ENCODE measurements at regions not wholly inside any gene's neighbourhood (a gene's known extent, or its start where the extent isn't known, plus 50 kb on each side); places are given as distances from the start of the nearest gene placed in this dataset.
"Not testable (repeated sequence)": the region's sequence is repeated elsewhere in the genome, so short reads cannot be mapped to it uniquely, and the experiment has no call there.

GRCh38 chr15:21357056-21357455, 83.2 kb downstream of the POTEB3 start:
- H3K4me2 ChIP-seq (ENCODE audit: low read length, poor library complexity, severe bottlenecking); H3K14ac ChIP-seq (ENCODE audit: low read length in 2 of 2); H2AK5ac ChIP-seq (ENCODE audit: low read length, severe bottlenecking); H3K36me3 ChIP-seq (ENCODE audit: control insufficient read depth in 1 of 2, insufficient read depth in 2 of 2, low read depth in 1 of 2, low read length in 2 of 2); H3K18ac ChIP-seq (ENCODE audit: low read depth in 1 of 2, low read length in 2 of 2); H3K79me1 ChIP-seq (replicated peaks; ENCODE audit: low read length, poor library complexity, severe bottlenecking); H3K9me3 ChIP-seq (ENCODE audit: control insufficient read depth, low read length); H2BK15ac ChIP-seq (ENCODE audit: low read depth, poor library complexity, severe bottlenecking); H3K4ac ChIP-seq (ENCODE audit: low read depth in 1 of 2, low read length in 2 of 2); DNase-seq; H3K4me3 ChIP-seq (ENCODE audit: insufficient read depth in 1 of 2, low read depth in 1 of 2, low read length in 2 of 2); H3K9ac ChIP-seq (ENCODE audit: low read length); H4K8ac ChIP-seq (ENCODE audit: low read length); H3K4me1 ChIP-seq (ENCODE audit: control insufficient read depth, insufficient read depth, low read depth, low read length); H2BK12ac ChIP-seq (ENCODE audit: low read length in 2 of 2); H2BK120ac ChIP-seq (ENCODE audit: low read depth, low read length); H2AFZ ChIP-seq (ENCODE audit: low read depth, low read length); H3K23ac ChIP-seq (ENCODE audit: low read length in 2 of 2); H3K27me3 ChIP-seq (ENCODE audit: control insufficient read depth in 1 of 2, insufficient read depth in 1 of 2, low read length in 2 of 2); H3K27ac ChIP-seq (ENCODE audit: low read length, poor library complexity, severe bottlenecking); H4K91ac ChIP-seq (ENCODE audit: low read length); H2BK5ac ChIP-seq (ENCODE audit: low read depth, low read length, poor library complexity, severe bottlenecking): not testable (repeated sequence)
- WGBS = no CpG with 5 or more reads among the region's 6 CpGs

DNA sequence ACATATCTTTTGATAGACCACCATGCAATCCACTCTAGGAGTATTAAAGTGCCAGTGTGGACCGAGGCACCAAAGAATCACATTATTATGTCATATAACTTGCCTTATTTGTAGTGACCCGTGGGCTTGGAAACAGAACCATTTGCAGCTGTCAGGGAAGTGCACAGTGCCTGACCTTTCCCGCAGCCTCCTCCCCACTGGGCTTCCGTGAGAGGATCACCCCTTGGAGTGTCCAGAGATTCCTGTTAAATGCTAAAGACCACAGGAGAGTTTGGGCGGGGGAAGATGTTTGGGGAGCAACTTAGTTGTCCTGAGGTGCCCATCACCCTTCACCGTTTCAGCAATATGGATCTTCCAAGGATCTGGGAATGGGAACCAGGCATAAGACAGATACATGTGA, 84.4 kb downstream of the POTEB3 start:
- no CpG with 5 or more reads among the region's 6 CpGs for WGBS

GRCh38 chr15:21354597-21354996, 85.7 kb downstream of the POTEB3 start:
- not testable (repeated sequence) for H3K36me3 ChIP-seq (ENCODE audit: control insufficient read depth in 1 of 2, insufficient read depth in 2 of 2, low read depth in 1 of 2, low read length in 2 of 2); H3K18ac ChIP-seq (ENCODE audit: low read depth in 1 of 2, low read length in 2 of 2); H3K27ac ChIP-seq (ENCODE audit: low read length, poor library complexity, severe bottlenecking); H2BK120ac ChIP-seq (ENCODE audit: low read depth, low read length); H3K23ac ChIP-seq (ENCODE audit: low read length in 2 of 2); H3K4me2 ChIP-seq (ENCODE audit: low read length, poor library complexity, severe bottlenecking); H4K8ac ChIP-seq (ENCODE audit: low read length); H2BK5ac ChIP-seq (ENCODE audit: low read depth, low read length, poor library complexity, severe bottlenecking); H3K9me3 ChIP-seq (ENCODE audit: control insufficient read depth, low read length); DNase-seq; H2AFZ ChIP-seq (ENCODE audit: low read depth, low read length); H3K4me3 ChIP-seq (ENCODE audit: insufficient read depth in 1 of 2, low read depth in 1 of 2, low read length in 2 of 2); H3K4ac ChIP-seq (ENCODE audit: low read depth in 1 of 2, low read length in 2 of 2); H3K27me3 ChIP-seq (ENCODE audit: control insufficient read depth in 1 of 2, insufficient read depth in 1 of 2, low read length in 2 of 2); H4K91ac ChIP-seq (ENCODE audit: low read length); H3K9ac ChIP-seq (ENCODE audit: low read length); H3K4me1 ChIP-seq (ENCODE audit: control insufficient read depth, insufficient read depth, low read depth, low read length); H2AK5ac ChIP-seq (ENCODE audit: low read length, severe bottlenecking); H2BK15ac ChIP-seq (ENCODE audit: low read depth, poor library complexity, severe bottlenecking); H3K79me1 ChIP-seq (replicated peaks; ENCODE audit: low read length, poor library complexity, severe bottlenecking); H2BK12ac ChIP-seq (ENCODE audit: low read length in 2 of 2); H3K14ac ChIP-seq (ENCODE audit: low read length in 2 of 2)
- WGBS = no CpG with 5 or more reads among the region's 20 CpGs

More for the DNA sequence above, 84.4 kb downstream of the POTEB3 start:
- H3K4me3 ChIP-seq (ENCODE audit: insufficient read depth in 1 of 2, low read depth in 1 of 2, low read length in 2 of 2); H4K8ac ChIP-seq (ENCODE audit: low read length); H3K36me3 ChIP-seq (ENCODE audit: control insufficient read depth in 1 of 2, insufficient read depth in 2 of 2, low read depth in 1 of 2, low read length in 2 of 2); H3K4me2 ChIP-seq (ENCODE audit: low read length, poor library complexity, severe bottlenecking); H3K4ac ChIP-seq (ENCODE audit: low read depth in 1 of 2, low read length in 2 of 2); H3K9me3 ChIP-seq (ENCODE audit: control insufficient read depth, low read length); H3K14ac ChIP-seq (ENCODE audit: low read length in 2 of 2); H3K27ac ChIP-seq (ENCODE audit: low read length, poor library complexity, severe bottlenecking); H2AFZ ChIP-seq (ENCODE audit: low read depth, low read length); H3K18ac ChIP-seq (ENCODE audit: low read depth in 1 of 2, low read length in 2 of 2); H2BK12ac ChIP-seq (ENCODE audit: low read length in 2 of 2); H3K4me1 ChIP-seq (ENCODE audit: control insufficient read depth, insufficient read depth, low read depth, low read length); H2BK15ac ChIP-seq (ENCODE audit: low read depth, poor library complexity, severe bottlenecking); H2BK120ac ChIP-seq (ENCODE audit: low read depth, low read length); DNase-seq; H3K27me3 ChIP-seq (ENCODE audit: control insufficient read depth in 1 of 2, insufficient read depth in 1 of 2, low read length in 2 of 2); H2BK5ac ChIP-seq (ENCODE audit: low read depth, low read length, poor library complexity, severe bottlenecking); H4K91ac ChIP-seq (ENCODE audit: low read length); H3K79me1 ChIP-seq (replicated peaks; ENCODE audit: low read length, poor library complexity, severe bottlenecking); H3K23ac ChIP-seq (ENCODE audit: low read length in 2 of 2); H2AK5ac ChIP-seq (ENCODE audit: low read length, severe bottlenecking); H3K9ac ChIP-seq (ENCODE audit: low read length): not testable (repeated sequence)

- not testable (repeated sequence) for H4K8ac ChIP-seq (ENCODE audit: low read length); H2BK120ac ChIP-seq (ENCODE audit: low read depth, low read length); H3K4me3 ChIP-seq (ENCODE audit: insufficient read depth in 1 of 2, low read depth in 1 of 2, low read length in 2 of 2); H3K23ac ChIP-seq (ENCODE audit: low read length in 2 of 2); H3K27ac ChIP-seq (ENCODE audit: low read length, poor library complexity, severe bottlenecking); H2AK5ac ChIP-seq (ENCODE audit: low read length, severe bottlenecking); H4K91ac ChIP-seq (ENCODE audit: low read length); H3K4ac ChIP-seq (ENCODE audit: low read depth in 1 of 2, low read length in 2 of 2); H3K4me2 ChIP-seq (ENCODE audit: low read length, poor library complexity, severe bottlenecking); H3K14ac ChIP-seq (ENCODE audit: low read length in 2 of 2); H2BK5ac ChIP-seq (ENCODE audit: low read depth, low read length, poor library complexity, severe bottlenecking); H3K18ac ChIP-seq (ENCODE audit: low read depth in 1 of 2, low read length in 2 of 2); H3K79me1 ChIP-seq (replicated peaks; ENCODE audit: low read length, poor library complexity, severe bottlenecking); H3K9ac ChIP-seq (ENCODE audit: low read length); H3K27me3 ChIP-seq (ENCODE audit: control insufficient read depth in 1 of 2, insufficient read depth in 1 of 2, low read length in 2 of 2); H2BK12ac ChIP-seq (ENCODE audit: low read length in 2 of 2); DNase-seq; H3K36me3 ChIP-seq (ENCODE audit: control insufficient read depth in 1 of 2, insufficient read depth in 2 of 2, low read depth in 1 of 2, low read length in 2 of 2); H3K4me1 ChIP-seq (ENCODE audit: control insufficient read depth, insufficient read depth, low read depth, low read length); H2AFZ ChIP-seq (ENCODE audit: low read depth, low read length); H2BK15ac ChIP-seq (ENCODE audit: low read depth, poor library complexity, severe bottlenecking); H3K9me3 ChIP-seq (ENCODE audit: control insufficient read depth, low read length)
- WGBS = no CpG with 5 or more reads among the region's 40 CpGs
These were observed 87.5 kb downstream of the POTEB3 start for GRCh38 chr15:21352670-21353318.
